Nephron progenitor cell (in vitro differentiated cells): ENCODE measurements at regions not wholly inside any gene's neighbourhood (a gene's known extent, or its start where the extent isn't known, plus 50 kb on each side); places are given as distances from the start of the nearest gene placed in this dataset.

Experiments used
- DNase-seq: peaks from one replicate; pipeline ENCODE4 v3.0.0; 2021
- H3K27ac Mint-ChIP-seq: 2 replicates; pipeline ENCODE4 v1.8.0; 2021; ENCODE audit warnings: mild to moderate bottlenecking, moderate library complexity, mixed read lengths
- H3K27me3 Mint-ChIP-seq: 2 replicates; pipeline ENCODE4 v1.8.0; 2021; ENCODE audit warnings: mild to moderate bottlenecking, low read depth, mixed read lengths; ENCODE audit not compliant: poor library complexity
- H3K36me3 Mint-ChIP-seq: 2 replicates; pipeline ENCODE4 v1.8.0; 2021; ENCODE audit warnings: low read depth, mixed read lengths
- H3K4me1 Mint-ChIP-seq: 2 replicates; pipeline ENCODE4 v1.8.0; 2021; ENCODE audit warnings: mixed read lengths
- H3K4me3 Mint-ChIP-seq: 2 replicates; pipeline ENCODE4 v1.8.0; 2021; ENCODE audit warnings: mild to moderate bottlenecking, moderate library complexity, mixed read lengths
- H3K9me3 Mint-ChIP-seq: 2 replicates; pipeline ENCODE4 v1.8.0; 2021; ENCODE audit warnings: mild to moderate bottlenecking, moderate library complexity, mixed read lengths
- TF ChIP-seq, protein P1 (sequence below): fragments of 200-600 bp; sonication (generic); IDR thresholded peaks from 2 replicates; pipeline ENCODE4 v1.5.0; 2021; ENCODE audit warnings: antibody characterized with exemption

DNA sequence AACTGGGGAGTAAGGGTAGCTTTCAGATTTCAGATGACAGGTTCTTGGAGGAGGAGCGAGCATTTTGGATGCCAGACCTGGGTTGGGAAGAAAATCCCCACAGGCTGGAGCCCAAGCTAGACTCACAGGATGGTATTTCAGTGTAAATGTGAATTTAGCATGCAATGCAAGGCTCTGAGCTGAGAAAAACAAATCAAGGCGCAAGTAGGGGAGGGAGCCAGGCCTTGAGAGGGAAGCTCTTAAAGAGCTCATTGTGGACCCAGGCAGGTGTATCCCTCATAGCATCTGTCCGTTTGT, 386.1 kb downstream of the MATN1 start:
- Mint-ChIP-seq H3K4me3 (no peak overlapping the region), H3K4me1 (peaks cover 5% of the 10 kb centered on the region), H3K36me3 (no peaks in the 10 kb centered on the region), H3K27me3 (peaks cover 26% of the 10 kb centered on the region), H3K9me3 (no peaks in the 10 kb centered on the region), H3K27ac (no peak overlapping the region)
- DNase-seq = no peak
- TF ChIP-seq, protein P1, sequence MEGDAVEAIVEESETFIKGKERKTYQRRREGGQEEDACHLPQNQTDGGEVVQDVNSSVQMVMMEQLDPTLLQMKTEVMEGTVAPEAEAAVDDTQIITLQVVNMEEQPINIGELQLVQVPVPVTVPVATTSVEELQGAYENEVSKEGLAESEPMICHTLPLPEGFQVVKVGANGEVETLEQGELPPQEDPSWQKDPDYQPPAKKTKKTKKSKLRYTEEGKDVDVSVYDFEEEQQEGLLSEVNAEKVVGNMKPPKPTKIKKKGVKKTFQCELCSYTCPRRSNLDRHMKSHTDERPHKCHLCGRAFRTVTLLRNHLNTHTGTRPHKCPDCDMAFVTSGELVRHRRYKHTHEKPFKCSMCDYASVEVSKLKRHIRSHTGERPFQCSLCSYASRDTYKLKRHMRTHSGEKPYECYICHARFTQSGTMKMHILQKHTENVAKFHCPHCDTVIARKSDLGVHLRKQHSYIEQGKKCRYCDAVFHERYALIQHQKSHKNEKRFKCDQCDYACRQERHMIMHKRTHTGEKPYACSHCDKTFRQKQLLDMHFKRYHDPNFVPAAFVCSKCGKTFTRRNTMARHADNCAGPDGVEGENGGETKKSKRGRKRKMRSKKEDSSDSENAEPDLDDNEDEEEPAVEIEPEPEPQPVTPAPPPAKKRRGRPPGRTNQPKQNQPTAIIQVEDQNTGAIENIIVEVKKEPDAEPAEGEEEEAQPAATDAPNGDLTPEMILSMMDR = no peak

DNA sequence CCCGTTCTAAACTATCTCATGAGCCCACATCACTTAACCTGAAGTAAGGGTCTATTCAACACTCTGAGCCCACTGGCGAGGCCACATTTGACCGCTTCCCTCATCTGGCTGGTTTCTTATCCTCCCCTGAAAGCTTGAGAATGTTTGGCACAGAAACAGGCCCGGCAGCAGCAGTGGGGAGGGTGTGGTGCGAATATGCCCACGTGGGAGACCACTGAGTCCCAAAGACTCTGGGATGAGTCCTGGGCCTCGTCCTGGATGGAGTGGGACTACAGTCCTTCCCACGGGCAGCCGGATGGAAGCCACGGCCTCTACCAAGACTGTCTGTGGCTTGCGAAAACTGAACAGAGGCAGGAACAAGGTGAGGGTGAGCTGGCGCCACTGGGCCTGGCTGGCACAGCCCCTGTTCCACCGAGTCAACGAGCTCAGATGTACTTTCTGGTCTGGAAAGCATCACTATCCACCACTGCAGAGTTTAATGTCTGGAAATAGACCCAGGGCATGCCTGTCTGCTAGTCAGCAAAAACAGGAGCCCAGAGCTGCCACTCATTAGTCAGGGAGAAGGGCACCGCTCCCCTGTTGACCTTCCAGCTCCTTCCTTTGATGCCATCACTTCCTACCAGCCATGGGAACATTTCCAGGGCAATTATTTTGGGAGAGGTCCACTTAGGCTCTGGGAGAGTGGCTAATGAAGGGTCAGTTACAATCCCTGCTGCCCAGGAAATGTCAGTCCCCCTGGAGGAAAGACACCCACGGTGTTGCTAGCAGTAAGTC, 386.6 kb downstream of the MATN1 start:
- peaks cover 20% of the 10 kb centered on the region for H3K27me3 Mint-ChIP-seq
- H3K9me3 Mint-ChIP-seq = no peaks in the 10 kb centered on the region
- H3K4me3 Mint-ChIP-seq = no peak overlapping the region
- TF ChIP-seq, protein P1 = no peak
- no peak overlapping the region for H3K27ac Mint-ChIP-seq
- H3K36me3 Mint-ChIP-seq = no peaks in the 10 kb centered on the region
- H3K4me1 Mint-ChIP-seq = peaks cover 9% of the 10 kb centered on the region
- no peak for DNase-seq

DNA sequence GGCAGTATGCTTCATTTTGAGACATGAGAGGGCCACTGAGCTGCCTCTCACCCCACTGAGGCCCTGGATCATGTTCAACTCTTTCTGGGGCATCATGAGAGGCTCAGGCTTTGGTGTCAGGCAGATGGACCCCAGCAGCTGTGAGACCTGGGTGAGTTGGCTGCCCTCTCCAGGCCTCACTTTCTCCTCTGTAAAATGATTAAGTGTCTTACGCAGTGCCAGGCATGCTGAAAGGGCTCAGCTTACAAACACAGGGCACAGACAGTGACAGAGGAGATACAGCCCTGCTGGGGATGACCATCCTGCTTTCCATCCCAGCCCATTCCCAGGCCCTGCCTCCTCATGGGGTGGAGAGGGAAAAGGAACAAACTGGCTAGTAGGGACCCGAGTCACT, 387.4 kb downstream of the MATN1 start:
- Mint-ChIP-seq H3K9me3 (no peaks in the 10 kb centered on the region), H3K27ac (no peak overlapping the region), H3K27me3 (peaks cover 15% of the 10 kb centered on the region), H3K4me3 (no peak overlapping the region), H3K36me3 (no peaks in the 10 kb centered on the region), H3K4me1 (peaks cover 9% of the 10 kb centered on the region)
- DNase-seq = no peak
- TF ChIP-seq, protein P1 = no peak

DNA sequence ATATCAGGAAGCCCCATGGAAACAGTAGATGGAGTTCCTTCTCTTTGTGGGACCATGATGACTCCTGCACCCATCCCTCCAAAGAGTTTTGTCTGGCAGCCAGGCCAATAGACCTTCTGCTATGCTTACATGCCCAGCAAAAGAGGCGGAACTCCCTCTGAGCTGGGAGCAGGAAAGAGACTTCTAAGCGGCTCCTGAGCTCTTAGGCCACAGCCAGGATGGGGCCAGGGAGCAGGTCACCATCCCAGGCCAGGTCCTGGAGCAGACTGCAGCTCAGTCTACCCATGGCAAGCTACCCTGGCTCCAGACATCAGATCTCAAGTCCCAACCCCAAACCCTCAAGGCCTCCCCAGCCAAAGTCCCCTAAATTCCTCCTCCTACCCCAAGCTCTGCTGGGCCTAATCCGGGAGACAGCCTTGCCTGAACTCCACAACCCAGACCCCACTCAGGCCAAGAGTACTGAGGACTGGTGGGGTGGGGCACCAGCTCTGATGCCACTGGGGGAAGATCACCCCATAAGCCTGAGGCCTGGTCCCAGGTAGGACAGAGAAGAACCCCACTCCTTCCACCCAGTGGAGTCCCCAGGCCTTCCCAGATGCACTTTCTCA, 387.9 kb downstream of the MATN1 start:
- Mint-ChIP-seq H3K4me3 (no peak overlapping the region), H3K36me3 (no peaks in the 10 kb centered on the region), H3K27me3 (peaks cover 10% of the 10 kb centered on the region), H3K4me1 (peaks cover 9% of the 10 kb centered on the region), H3K9me3 (no peaks in the 10 kb centered on the region), H3K27ac (peak overlapping the region; percentile 9)
- TF ChIP-seq, protein P1 = no peak
- DNase-seq = no peak

GRCh38 chr1:30334767-30335166, 388.6 kb downstream of the MATN1 start:
- DNase-seq = no peak
- H3K4me3 Mint-ChIP-seq = no peak overlapping the region
- peaks cover 8% of the 10 kb centered on the region for H3K27me3 Mint-ChIP-seq
- peaks cover 9% of the 10 kb centered on the region for H3K4me1 Mint-ChIP-seq
- H3K27ac Mint-ChIP-seq = no peak overlapping the region
- no peaks in the 10 kb centered on the region for H3K36me3 Mint-ChIP-seq
- TF ChIP-seq, protein P1 = no peak
- H3K9me3 Mint-ChIP-seq = no peaks in the 10 kb centered on the region
